ENCODE measurements at regions not wholly inside any gene's neighbourhood (a gene's known extent, or its start where the extent isn't known, plus 50 kb on each side); places are given as distances from the start of the nearest gene placed in this dataset.

DNA sequence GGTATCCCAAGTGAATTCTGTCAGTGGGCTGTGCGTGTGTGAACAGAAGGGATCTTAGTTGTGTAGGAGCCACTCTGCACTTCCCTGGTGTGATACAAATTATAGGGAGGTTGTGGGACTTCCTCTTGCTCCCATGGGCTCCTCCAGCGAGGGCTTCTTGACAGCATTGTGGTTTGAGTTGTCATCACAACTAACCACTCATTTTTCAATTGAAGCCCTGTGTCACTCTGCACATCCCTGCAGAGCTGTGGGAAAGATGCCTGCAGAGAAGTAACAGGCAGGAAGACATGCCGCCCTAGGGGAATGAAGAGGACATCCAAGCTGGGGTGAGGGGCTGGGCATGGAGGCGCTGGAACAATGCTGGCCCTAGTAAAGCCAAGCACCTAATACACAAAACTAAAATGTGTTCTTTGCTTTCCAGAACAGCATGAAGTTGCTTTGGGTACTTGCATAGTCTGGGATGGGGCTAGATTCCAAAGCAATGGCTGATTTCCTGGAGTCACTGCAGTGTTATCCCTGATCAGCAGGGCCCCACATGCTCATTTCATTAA, 692.5 kb downstream of the TOX3 start:
- no peak for DNase-seq (ENCODE audit: low spot score)
- TF ChIP-seq, protein P1, sequence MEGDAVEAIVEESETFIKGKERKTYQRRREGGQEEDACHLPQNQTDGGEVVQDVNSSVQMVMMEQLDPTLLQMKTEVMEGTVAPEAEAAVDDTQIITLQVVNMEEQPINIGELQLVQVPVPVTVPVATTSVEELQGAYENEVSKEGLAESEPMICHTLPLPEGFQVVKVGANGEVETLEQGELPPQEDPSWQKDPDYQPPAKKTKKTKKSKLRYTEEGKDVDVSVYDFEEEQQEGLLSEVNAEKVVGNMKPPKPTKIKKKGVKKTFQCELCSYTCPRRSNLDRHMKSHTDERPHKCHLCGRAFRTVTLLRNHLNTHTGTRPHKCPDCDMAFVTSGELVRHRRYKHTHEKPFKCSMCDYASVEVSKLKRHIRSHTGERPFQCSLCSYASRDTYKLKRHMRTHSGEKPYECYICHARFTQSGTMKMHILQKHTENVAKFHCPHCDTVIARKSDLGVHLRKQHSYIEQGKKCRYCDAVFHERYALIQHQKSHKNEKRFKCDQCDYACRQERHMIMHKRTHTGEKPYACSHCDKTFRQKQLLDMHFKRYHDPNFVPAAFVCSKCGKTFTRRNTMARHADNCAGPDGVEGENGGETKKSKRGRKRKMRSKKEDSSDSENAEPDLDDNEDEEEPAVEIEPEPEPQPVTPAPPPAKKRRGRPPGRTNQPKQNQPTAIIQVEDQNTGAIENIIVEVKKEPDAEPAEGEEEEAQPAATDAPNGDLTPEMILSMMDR (IDR thresholded peaks at IDR 0.05): no peak
- no peak overlapping the region for H3K4me3 ChIP-seq

GRCh38 chr16:51853586-51853985, 693.4 kb downstream of the TOX3 start:
- TF ChIP-seq, protein P1 (IDR thresholded peaks at IDR 0.05): no peak

More for the DNA sequence above, 692.5 kb downstream of the TOX3 start:
- no peak overlapping the region for H3K27ac ChIP-seq
- no peaks in the 10 kb centered on the region for H3K36me3 ChIP-seq
- H3K4me1 ChIP-seq: no peaks in the 10 kb centered on the region
- peaks cover 0 to 5% of the 10 kb centered on the region in 2 donors for H3K9me3 ChIP-seq
- H3K27me3 ChIP-seq: no peaks in the 10 kb centered on the region

DNA sequence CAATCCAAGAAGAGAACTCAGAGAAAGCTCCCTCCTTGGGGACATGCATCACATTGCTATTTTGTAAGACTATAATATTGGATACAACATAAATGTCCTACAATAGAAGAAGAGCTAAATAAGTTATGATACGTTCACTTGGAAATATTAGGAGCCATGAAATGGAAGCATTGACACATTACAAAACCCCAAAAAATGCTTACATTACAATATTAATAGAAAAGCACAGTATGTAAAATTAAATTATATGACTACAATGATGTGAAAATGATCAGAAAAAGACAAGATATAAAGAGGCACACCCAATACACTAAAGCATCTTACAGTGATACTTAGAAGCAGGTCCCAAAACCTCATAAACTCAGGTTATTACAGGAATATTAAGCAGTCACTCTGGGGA, 694.1 kb downstream of the TOX3 start:
- TF ChIP-seq, protein P1 (IDR thresholded peaks at IDR 0.05): no peak
- no peaks in the 10 kb centered on the region for H3K36me3 ChIP-seq
- no peak for DNase-seq (ENCODE audit: low spot score)
- H3K9me3 ChIP-seq: peaks cover 0 to 5% of the 10 kb centered on the region in 2 donors
- H3K4me3 ChIP-seq: no peak overlapping the region
- no peak overlapping the region for H3K27ac ChIP-seq
- H3K4me1 ChIP-seq: no peaks in the 10 kb centered on the region
- no peaks in the 10 kb centered on the region for H3K27me3 ChIP-seq

More at GRCh38 chr16:51853586-51853985, 693.4 kb downstream of the TOX3 start:
- no peak for DNase-seq (ENCODE audit: low spot score)
- H3K4me3 ChIP-seq: no peak overlapping the region
- H3K27me3 ChIP-seq: no peaks in the 10 kb centered on the region
- H3K4me1 ChIP-seq: no peaks in the 10 kb centered on the region
- no peaks in the 10 kb centered on the region for H3K36me3 ChIP-seq
- H3K27ac ChIP-seq: no peak overlapping the region
- peaks cover 0 to 5% of the 10 kb centered on the region in 2 donors for H3K9me3 ChIP-seq

DNA sequence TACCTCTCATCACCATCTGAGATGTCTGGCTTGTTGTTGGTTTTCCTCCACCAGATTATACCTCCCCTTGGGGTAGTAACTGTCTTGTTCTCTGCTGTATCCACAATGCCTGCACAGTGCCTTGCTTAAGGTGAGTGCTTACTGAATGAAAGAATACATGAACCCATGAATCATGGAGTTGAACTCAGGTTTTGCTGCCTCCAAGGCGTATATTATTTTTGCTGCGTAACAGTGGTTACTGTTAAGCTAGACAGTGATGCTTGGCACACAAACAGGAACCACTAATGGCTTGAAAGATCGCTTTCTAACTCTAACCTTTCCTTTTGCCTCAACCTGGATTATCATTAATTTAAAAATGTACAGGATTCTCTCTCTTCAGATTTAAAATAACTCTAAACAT, 695.8 kb downstream of the TOX3 start:
- H3K4me1 ChIP-seq: no peaks in the 10 kb centered on the region
- H3K27ac ChIP-seq: no peak overlapping the region
- no peak overlapping the region for H3K4me3 ChIP-seq
- DNase-seq (ENCODE audit: low spot score): no peak
- no peaks in the 10 kb centered on the region for H3K27me3 ChIP-seq
- TF ChIP-seq, protein P1 (IDR thresholded peaks at IDR 0.05): no peak
- no peaks in the 10 kb centered on the region for H3K36me3 ChIP-seq
- H3K9me3 ChIP-seq: peaks cover 0 to 5% of the 10 kb centered on the region in 2 donors

DNA sequence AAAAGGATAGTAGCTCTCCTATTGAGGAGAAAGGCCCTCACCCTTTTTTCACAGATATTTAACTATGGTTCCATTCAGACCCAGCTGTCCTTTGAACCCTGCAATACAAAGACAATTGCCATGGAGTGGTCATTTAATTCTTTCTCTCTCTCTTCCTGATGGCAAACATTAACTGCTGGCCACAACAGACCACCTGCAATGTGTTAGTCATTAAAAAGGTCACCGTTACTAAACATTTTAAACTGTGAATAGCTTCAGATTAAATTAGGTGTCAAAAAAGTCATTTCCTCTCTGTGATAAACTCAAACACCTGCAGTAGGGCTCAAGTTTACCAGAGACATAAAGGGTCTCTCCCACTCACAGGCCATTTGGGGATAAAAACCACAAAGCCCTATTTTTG, 697.2 kb downstream of the TOX3 start:
- H3K4me1 ChIP-seq: no peaks in the 10 kb centered on the region
- H3K36me3 ChIP-seq: no peaks in the 10 kb centered on the region
- no peaks in the 10 kb centered on the region for H3K27me3 ChIP-seq
- TF ChIP-seq, protein P1 (IDR thresholded peaks at IDR 0.05): no peak
- DNase-seq (ENCODE audit: low spot score): no peak
- H3K4me3 ChIP-seq: no peak overlapping the region
- no peak overlapping the region for H3K27ac ChIP-seq
- H3K9me3 ChIP-seq: peaks cover 0 to 5% of the 10 kb centered on the region in 2 donors
